Kidney tubule cell (primary cell): ENCODE measurements at regions not wholly inside any gene's neighbourhood (a gene's known extent, or its start where the extent isn't known, plus 50 kb on each side); places are given as distances from the start of the nearest gene placed in this dataset.
"Not testable (repeated sequence)": the region's sequence is repeated elsewhere in the genome, so short reads cannot be mapped to it uniquely, and the experiment has no call there.

Source experiments
- DNase-seq: peaks from one replicate; pipeline ENCODE4 v3.0.0-alpha.2; 2018; ENCODE audit warnings: low spot score

DNA sequence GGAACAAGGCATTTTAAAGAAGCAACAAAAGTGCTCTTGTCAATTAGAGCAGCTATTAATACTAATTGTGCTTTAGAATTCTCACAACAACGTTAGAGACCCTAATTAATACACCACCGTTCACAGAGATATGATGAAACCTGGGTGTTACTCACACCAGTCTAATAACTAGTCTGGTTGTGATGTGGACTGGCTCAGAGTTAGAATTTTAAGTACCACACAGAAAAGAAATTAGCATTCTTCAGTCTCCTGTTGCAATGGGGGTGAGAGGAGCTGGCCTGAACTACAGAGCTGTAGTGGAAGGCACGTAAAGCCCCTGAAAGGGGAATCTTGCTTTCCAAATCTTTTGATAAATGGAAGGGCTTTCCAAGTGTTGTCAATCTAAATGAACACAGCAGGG lies 240.8 kb upstream of the TOX3 start:
- no peak for DNase-seq

DNA sequence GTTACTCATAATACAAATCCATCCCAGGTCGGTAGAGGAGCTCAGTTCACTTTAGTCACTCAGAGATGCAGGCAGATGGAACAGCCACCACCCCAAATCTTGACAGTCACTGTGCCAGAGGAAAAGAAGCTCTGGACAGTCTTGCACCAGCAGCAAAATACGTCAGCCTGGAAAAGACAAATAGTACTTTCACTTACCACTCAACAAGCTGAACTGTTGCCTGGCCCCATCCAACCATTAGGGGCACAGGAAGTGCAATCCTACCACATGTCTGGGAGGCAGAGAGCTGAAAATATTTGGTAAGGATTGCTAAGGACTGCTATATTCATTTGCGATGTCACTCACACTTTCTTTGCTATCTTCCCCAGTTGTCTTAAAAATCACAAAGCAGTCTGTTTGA lies 239.1 kb upstream of the TOX3 start:
- no peak for DNase-seq

- no peak for DNase-seq
These were observed 238.7 kb upstream of the TOX3 start for GRCh38 chr16:52785653-52786052.

GRCh38 chr16:52783616-52784015 lies 236.7 kb upstream of the TOX3 start:
- no peak for DNase-seq

- DNase-seq, result no peak
These were observed 234.2 kb upstream of the TOX3 start for GRCh38 chr16:52781005-52781630.

DNA sequence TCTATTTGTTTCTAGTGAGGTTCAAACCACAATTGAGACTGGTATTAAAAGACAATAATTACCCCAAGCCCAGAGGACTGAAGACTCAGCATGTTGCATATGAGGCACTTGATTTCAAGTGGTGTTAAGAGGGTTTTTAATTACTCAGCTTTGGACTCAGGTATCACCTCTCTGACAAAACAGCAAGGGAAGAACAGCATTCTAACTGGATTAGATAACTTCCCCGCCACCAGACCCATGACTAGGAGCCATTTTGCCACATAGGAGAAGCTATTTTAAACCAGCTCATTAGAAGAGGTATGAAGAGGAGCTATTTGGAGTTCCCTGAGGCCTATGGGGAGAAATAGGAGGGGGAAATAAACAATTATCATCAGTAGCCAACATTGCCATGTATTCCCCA lies 226.1 kb upstream of the TOX3 start:
- no peak for DNase-seq

DNA sequence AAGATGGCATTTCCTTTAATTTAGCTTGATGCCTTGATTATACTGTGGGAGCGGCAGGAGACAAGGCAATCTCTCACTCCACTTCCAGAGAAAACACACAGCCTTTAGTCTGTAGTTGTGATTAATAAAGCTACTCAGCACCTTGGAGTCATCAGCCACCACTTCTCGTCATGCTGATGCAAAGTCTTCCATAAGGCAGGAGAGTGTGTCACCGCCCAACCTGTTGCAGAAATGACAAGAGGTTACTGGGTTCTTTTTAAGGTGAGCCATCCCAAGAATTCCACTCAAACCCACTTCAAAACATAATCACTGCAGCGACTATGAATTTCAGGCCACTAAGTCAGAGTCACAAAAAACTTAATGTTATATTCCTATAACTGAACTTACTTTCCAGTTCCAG lies 223.9 kb upstream of the TOX3 start:
- no peak for DNase-seq

DNA sequence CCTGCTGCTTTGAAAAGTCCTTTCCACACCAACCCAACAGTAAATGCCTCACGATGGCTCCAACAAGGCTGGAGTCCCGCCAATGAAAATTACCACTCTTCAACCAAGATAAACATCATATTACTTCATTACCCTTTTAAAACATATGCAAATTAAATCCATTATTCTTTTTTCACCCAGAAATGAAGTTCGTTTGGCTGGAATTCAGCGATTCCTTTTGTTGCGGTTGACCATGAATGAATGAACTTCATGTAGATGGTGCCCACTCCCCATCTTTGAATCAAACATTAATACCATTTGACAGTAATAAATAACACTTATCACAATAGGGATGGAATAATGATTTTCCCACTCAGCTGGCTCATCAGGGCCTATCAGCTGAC lies 211.5 kb upstream of the TOX3 start:
- no peak for DNase-seq

- no peak for DNase-seq
These were observed 211.0 kb upstream of the TOX3 start for GRCh38 chr16:52757746-52758472.

- no peak for DNase-seq
These were observed 210.0 kb upstream of the TOX3 start for GRCh38 chr16:52756812-52757517.

- DNase-seq, result no peak
These were observed 208.5 kb upstream of the TOX3 start for GRCh38 chr16:52755396-52755795.

DNA sequence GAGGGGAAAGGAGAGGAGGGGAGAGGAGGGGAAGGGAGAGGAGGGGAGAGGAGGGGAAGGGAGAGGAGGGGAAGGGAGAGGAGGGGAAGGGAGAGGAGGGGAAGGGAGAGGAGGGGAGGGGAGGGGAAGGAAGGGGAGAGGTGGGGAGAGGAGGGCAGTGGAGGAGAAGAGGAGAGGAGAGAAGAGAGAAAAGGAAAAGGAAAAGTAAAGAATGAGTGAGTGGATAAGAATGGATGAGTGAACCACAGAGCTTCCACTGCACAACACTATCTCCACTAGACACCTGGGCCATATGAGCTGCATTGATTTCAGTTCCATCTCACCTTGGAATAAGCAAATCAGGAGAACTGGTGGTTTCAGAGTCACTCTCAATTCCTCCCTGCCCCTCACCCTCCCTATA lies 204.1 kb upstream of the TOX3 start:
- DNase-seq, result no peak

- no peak for DNase-seq
These were observed 201.8 kb upstream of the TOX3 start for GRCh38 chr16:52748741-52749140.

DNA sequence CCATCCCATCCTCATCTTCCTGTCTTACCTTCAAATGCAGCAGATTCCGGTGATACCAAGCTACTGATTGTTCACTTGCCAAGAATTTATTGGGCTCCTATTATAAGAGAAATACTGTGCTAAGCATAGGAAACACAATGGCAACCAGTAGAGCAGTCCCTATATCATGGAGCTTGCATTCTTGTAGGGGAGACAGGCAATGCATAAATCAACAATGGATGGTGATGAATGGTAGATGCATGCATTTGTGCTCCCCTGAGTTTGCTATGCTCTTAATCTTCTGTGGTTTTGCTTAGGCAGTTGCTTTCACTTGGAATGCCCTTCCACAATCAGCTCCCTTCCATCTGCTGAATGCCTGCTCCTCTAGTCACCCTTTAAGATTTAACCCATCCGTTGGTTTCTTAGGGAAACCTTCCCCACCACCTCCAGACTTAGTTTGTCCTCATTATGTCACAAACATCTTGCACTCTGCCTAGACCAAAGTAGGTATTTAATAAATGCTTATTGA lies 200.2 kb upstream of the TOX3 start:
- no peak for DNase-seq

DNA sequence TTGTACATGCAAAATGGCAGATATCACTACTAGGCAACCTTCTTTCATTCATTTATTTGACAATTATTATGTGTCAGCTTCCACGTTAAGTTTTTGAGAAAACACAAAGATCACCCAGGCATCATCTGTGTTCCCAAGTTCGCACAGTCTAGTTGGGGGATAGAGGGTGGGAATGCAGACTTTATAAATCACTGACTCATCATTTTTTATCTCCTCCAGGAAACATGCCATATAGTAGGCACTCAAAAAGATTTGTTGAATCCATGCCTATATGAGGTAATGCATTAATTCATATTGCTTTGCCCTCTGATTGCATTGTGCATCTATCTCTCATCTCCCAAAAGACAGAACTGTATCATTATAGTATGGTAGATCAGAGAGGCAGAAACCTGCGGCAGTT lies 196.8 kb upstream of the TOX3 start:
- DNase-seq, result no peak

DNA sequence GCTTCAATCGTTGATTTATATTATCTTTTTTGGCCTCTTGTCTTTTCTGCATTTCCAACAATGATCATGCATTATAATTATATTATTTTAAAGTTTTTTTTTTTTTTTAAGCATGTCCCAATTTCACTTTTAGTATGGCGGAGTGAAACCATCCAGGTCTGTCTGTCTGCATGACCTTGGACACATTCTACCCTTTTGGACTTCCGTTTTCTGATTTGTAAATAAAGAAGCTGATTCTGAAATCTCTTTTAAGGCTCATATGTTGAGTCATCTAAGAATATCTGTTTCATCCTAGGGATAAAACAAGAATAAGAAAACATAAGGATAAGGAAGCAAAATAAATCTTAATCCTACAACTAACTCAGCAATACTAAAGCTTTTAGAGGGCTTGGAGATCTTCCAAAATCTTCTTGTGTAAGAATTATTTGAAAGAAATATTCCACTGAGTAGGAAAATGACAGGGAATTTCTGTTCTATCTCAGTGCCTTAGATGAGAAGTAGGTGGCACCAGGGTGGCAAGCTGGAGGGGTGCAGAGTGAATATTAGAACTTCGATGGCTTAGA lies 195.7 kb upstream of the TOX3 start:
- DNase-seq, result no peak

DNA sequence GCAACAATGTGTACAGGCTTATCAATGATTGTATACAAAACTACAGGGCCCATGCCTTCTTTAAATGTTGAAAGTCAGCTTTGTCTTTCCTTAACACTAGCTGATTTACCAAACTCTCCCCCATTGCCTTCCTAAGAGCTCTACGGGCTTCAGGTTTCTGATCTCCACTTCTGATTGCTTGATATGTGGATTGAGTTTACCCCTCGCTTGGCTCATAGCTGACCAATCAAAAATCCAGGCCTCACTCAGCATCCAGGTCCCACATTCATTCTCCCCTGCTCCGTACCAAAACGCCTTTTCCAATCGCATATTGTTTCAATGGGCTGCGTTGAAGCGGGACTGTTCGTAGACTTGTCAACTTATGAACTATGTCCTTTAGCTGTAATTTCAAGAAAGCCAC lies 195.1 kb upstream of the TOX3 start:
- no peak for DNase-seq

- DNase-seq, result no peak
These were observed 194.4 kb upstream of the TOX3 start for GRCh38 chr16:52741351-52741750.

DNA sequence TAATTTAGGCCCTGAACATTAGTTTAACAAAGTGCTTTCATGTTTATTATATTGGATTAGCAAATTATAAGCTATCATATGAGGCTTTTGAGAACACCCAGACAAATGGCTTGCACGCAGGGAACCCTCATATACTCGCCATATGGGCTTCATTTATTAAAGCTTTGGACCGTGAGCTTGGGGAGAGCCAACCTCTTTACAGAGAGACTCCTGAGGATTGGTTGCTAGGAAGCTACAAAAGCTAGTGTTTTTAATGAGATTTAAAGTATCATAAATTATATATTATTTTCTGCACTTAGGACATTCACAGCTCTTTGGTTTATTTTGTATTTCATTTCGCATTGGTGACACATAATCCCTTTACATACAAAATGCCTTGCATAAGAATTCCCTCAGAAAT lies 193.8 kb upstream of the TOX3 start:
- DNase-seq, result no peak

DNA sequence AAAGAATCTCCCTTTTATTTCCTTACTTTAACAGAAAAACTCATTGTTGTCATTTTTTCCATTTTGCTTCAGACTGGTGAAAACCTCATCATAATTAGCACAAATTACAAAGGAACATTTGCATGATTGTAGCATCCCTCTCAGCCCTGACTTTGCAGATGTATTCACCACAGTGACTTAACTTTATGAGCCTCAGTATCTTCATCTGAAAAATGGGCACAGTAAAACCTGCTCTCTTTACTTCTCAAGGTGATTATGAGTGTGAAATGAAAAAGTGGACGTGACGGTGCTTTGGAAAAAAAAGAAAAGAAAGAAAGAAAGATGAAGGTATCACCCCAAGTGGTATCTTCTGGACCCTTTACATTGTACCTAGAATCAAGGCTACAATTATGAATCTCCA lies 193.4 kb upstream of the TOX3 start:
- no peak for DNase-seq

DNA sequence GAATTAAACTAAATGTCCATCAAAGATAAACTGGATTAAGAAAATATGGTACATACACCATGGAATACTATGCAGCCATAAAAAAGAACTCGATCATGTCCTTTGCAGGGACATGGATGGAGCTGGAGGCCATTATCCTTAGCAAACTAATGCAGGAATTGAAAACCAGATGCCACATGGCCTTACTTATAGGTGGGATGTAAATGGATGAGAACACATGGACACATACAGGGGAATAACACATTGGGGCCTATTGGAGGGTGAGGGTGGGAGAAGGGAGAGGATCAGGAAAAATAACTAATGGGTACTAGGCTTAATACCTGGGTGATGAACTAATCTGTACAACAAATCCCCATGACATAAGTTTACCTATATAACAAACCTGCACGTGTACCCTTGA lies 192.0 kb upstream of the TOX3 start:
- not testable (repeated sequence) for DNase-seq

DNA sequence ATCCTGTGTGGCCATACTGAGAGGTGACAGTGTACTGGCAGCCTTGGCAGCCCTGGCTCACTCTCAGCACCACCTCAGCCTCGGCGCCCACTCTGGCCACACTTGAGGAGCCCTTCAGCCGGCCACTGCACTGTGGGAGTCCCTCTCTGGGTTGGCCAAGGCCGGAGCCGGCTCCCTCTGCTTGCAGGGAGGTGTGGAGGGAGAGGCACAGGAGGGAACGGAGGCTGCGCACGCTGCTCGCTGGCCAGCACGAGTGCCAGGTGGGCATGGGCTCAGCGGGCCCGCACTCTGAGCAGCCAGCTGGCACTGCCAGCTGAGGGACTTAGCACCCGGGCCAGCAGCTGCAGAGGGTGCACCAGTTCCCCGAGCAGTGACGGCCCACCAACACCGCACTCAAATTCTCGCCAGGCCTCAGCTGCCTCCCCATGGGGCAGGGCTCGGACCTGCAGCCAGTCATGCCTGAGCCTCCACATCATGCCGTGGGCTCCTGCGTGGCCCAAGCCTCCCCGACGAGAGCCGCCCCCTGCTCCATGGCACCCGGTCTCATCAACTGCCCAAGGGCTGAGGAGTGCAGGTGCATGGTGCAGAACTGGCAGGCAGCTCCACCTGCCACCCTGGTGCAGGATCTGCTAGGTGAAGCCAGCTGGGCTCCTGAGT lies 184.4 kb upstream of the TOX3 start:
- DNase-seq, result no peak
